IMR-90 (cell line): ENCODE measurements at regions not wholly inside any gene's neighbourhood (a gene's known extent, or its start where the extent isn't known, plus 50 kb on each side); places are given as distances from the start of the nearest gene placed in this dataset.

Experiments used
- CTCF ChIP-seq: conservative IDR thresholded peaks from 2 replicates; pipeline ENCODE4 v1.5.1; 2012; ENCODE audit warnings: mild to moderate bottlenecking, low read depth, low read length, improper control_type of control experiment
- RFX5 ChIP-seq: IDR thresholded peaks from 2 replicates; pipeline ENCODE4 v1.8.0; 2012; ENCODE audit warnings: low read depth, mild to moderate bottlenecking, low read length, moderate library complexity

GRCh38 chr5:112671687-112672086 is 66.0 kb upstream of the APC start:
- no peak for TF ChIP-seq CTCF
- TF ChIP-seq RFX5: no peak
